CD4-positive, alpha-beta memory T cell (primary cell): ENCODE measurements at regions not wholly inside any gene's neighbourhood (a gene's known extent, or its start where the extent isn't known, plus 50 kb on each side); places are given as distances from the start of the nearest gene placed in this dataset.

Experiments
- CTCF ChIA-PET: fragments of 350-600 bp; sonication (Branson Sonifier 250); formaldehyde crosslinking; loops from one replicate; lab custom pipeline; 2021; ENCODE audit warnings: inconsistent platforms; ENCODE audit not compliant: partially characterized antibody; lab: Charles Lee
- POLR2A ChIA-PET: fragments of 350-600 bp; sonication (Branson Sonifier 250); formaldehyde crosslinking; loops from one replicate; lab custom pipeline; 2021; ENCODE audit not compliant: partially characterized antibody; lab: Charles Lee
- DNase-seq, 5 donors: peaks; one replicate each; pipeline versions ENCODE4 v3.0.0 to v3.0.0-alpha.2; 2020 to 2022; ENCODE audit warnings: mixed read lengths in 1 of 5
- H3K27ac ChIP-seq: one replicate; pipeline ENCODE4 v1.7.0; 2013; ENCODE audit warnings: low read depth, low read length
- H3K27me3 ChIP-seq: 2 replicates; pipeline ENCODE4 v1.7.0; 2013; ENCODE audit warnings: mild to moderate bottlenecking, low read length, moderate library complexity; ENCODE audit not compliant: insufficient read depth
- H3K36me3 ChIP-seq: 2 replicates; pipeline ENCODE4 v1.7.0; 2013; ENCODE audit warnings: mild to moderate bottlenecking, low read length, moderate library complexity; ENCODE audit not compliant: insufficient read depth
- H3K4me1 ChIP-seq: 2 replicates; pipeline ENCODE4 v1.7.0; 2013; ENCODE audit warnings: mild to moderate bottlenecking, low read length, moderate library complexity; ENCODE audit not compliant: insufficient read depth
- H3K4me3 ChIP-seq, 2 donors: one replicate each; pipeline ENCODE4 v1.7.0; 2013; ENCODE audit warnings: low read length in 2 of 2, mild to moderate bottlenecking in 1 of 2
- H3K9me3 ChIP-seq, 2 donors: one replicate each; pipeline ENCODE4 v1.7.0; 2013; ENCODE audit warnings: low read length in 2 of 2, control low read depth in 1 of 2; ENCODE audit not compliant: control insufficient read depth in 1 of 2
- H3K27ac Mint-ChIP-seq, 7 donors: one replicate each; pipeline ENCODE4 v1.8.0; 2020 to 2021; ENCODE audit warnings: mixed read lengths in 7 of 7, mild to moderate bottlenecking in 6 of 7, inconsistent platforms in 3 of 7, moderate library complexity in 3 of 7
- H3K27me3 Mint-ChIP-seq, 2 donors: one replicate each; pipeline ENCODE4 v1.8.0; 2020 to 2021; ENCODE audit warnings: mixed read lengths in 2 of 2
- H3K36me3 Mint-ChIP-seq, 2 donors: one replicate each; pipeline ENCODE4 v1.8.0; 2020 to 2021; ENCODE audit warnings: mixed read lengths in 2 of 2, inconsistent platforms in 1 of 2, mild to moderate bottlenecking in 1 of 2
- H3K4me1 Mint-ChIP-seq, 4 donors: one replicate each; pipeline ENCODE4 v1.8.0; 2020 to 2021; ENCODE audit warnings: mixed read lengths in 4 of 4, mild to moderate bottlenecking in 1 of 4
- H3K4me3 Mint-ChIP-seq, 8 donors: one replicate each; pipeline ENCODE4 v1.8.0; 2020 to 2021; ENCODE audit warnings: mixed read lengths in 8 of 8, mild to moderate bottlenecking in 7 of 8, moderate library complexity in 6 of 8, inconsistent platforms in 3 of 8
- H3K9me3 Mint-ChIP-seq, 8 donors: one replicate each; pipeline ENCODE4 v1.8.0; 2020 to 2021; ENCODE audit warnings: mixed read lengths in 8 of 8, mild to moderate bottlenecking in 5 of 8, inconsistent platforms in 3 of 8, moderate library complexity in 1 of 8
- intact Hi-C: fragments of 100-400 bp; cut with micrococcal nuclease; formaldehyde crosslinking; loops from one replicate; pipeline ENCODE4 v1.15.1; 2023

DNA sequence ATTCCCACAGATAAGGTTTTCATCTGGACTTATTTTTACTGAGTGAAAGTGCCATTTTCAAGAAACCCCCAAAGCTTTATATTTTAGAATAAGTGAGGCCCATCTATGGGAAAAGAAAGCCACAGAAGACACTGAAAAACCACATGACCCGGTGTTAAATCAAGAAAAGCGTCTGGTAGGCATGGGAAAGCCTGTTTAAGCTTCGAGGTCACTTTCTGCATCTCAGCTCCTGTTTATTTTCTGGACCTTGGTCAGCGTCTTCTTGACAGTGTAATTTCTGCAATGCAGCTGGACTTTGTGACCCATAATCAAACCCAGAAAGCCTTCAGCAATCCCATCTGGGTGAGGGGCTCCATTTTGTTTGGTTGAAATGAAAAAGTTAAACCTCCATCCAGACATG lies 59.6 kb upstream of the NEDD9 start:
- H3K27ac Mint-ChIP-seq, result peak overlapping the region in 2 of 7 donors; percentile 25 to 30

DNA sequence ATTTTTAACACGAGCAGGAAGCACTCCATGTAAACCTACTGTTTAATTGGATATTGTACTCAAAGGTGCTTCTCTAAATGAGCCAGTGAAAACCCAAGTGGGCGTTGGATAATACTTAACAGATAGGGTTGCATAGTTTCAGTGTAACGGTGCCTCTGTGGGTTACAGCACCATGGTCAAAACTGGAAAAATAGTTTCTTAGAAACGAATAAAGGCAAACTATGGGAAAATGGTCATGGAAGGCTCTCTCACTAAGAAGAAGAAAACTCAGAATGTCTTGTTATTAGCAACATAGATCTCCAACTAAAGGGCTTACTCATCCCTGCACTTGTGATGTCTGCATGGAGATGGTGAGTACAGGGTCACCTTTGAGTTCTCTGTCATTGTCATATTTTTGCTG lies 59.1 kb upstream of the NEDD9 start:
- Mint-ChIP-seq H3K9me3 (peaks cover 0 to 20% (median 4%) of the 10 kb centered on the region in 8 donors), H3K27me3 (no peaks in the 10 kb centered on the region), H3K27ac (peak overlapping the region in 3 of 7 donors; percentile 25 to 55 (median 30)), H3K4me1 (peaks cover 5 to 37% (median 22%) of the 10 kb centered on the region in 4 donors), H3K4me3 (no peak overlapping the region), H3K36me3 (peaks cover 67 to 87% of the 10 kb centered on the region in 2 donors)
- ChIA-PET POLR2A (no interaction called here), CTCF (no interaction called here)
- Histone ChIP-seq H3K4me1 (peaks cover 13% of the 10 kb centered on the region), H3K9me3 (no peaks in the 10 kb centered on the region), H3K36me3 (no peaks in the 10 kb centered on the region), H3K27ac (no peak overlapping the region), H3K4me3 (no peak overlapping the region), H3K27me3 (no peaks in the 10 kb centered on the region)
- intact Hi-C loops, result no loop called here
- no peak for DNase-seq

More for the DNA sequence above, 59.6 kb upstream of the NEDD9 start:
- no peak overlapping the region for H3K27ac ChIP-seq
- POLR2A ChIA-PET, result no interaction called here
- DNase-seq, result no peak
- no peaks in the 10 kb centered on the region for H3K27me3 ChIP-seq
- peaks cover 13% of the 10 kb centered on the region for H3K4me1 ChIP-seq
- H3K9me3 ChIP-seq, result no peaks in the 10 kb centered on the region
- CTCF ChIA-PET, result no interaction called here
- Mint-ChIP-seq H3K4me3 (no peak overlapping the region), H3K9me3 (peaks cover 0 to 17% (median 3%) of the 10 kb centered on the region in 8 donors), H3K27me3 (no peaks in the 10 kb centered on the region), H3K4me1 (peaks cover 5 to 35% (median 22%) of the 10 kb centered on the region in 4 donors), H3K36me3 (peaks cover 67 to 86% of the 10 kb centered on the region in 2 donors)
- H3K4me3 ChIP-seq, result no peak overlapping the region
- H3K36me3 ChIP-seq, result no peaks in the 10 kb centered on the region
- intact Hi-C loops, result no loop called here

DNA sequence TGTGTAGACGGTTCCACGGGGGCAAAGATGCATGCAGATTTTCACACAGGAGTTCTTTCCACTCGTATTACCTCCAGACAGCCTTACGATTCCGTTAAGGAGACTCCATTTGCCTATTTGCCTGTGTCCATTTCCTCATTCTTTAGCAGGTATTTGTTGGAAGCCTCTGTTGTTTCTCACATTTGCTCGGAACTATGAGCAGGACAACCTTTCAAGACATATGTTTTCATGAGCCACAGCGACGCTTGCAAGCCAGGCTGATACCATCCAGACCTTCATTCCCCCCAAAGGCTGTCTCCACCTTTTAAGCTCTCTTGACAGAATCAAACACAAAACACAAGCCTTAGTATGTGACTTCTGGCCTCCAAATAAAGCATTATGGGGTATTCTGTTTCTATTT lies 57.6 kb upstream of the NEDD9 start:
- Histone ChIP-seq H3K4me1 (peaks cover 13% of the 10 kb centered on the region), H3K27ac (no peak overlapping the region), H3K4me3 (no peak overlapping the region), H3K9me3 (no peaks in the 10 kb centered on the region), H3K27me3 (no peaks in the 10 kb centered on the region), H3K36me3 (no peaks in the 10 kb centered on the region)
- no peak for DNase-seq
- Mint-ChIP-seq H3K36me3 (peaks cover 58 to 77% of the 10 kb centered on the region in 2 donors), H3K4me3 (no peak overlapping the region), H3K27ac (no peak overlapping the region), H3K27me3 (no peaks in the 10 kb centered on the region), H3K4me1 (peaks cover 4 to 40% (median 22%) of the 10 kb centered on the region in 4 donors), H3K9me3 (peaks cover 0 to 20% (median 4%) of the 10 kb centered on the region in 8 donors)
- intact Hi-C loops, result no loop called here
- POLR2A ChIA-PET, result no interaction called here
- CTCF ChIA-PET, result no interaction called here

DNA sequence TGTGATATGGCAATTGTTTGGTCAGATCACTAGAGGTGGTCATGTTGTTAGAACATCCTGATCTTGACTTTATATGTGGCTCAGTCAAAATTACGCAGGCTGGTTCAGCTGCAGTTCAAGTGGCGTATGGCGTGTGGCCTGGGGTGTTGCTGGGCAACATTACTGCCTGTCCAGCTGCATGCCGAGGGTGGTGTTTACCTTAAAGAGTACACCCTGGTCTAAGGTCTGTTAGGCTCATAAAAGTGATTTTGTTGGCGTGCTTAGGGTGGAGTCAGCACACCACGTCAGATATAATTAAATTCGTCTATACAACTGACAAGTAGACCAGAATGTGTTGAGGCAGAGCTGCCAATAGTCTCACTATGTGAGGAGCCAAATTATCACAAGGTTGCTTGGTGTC lies 55.6 kb upstream of the NEDD9 start:
- POLR2A ChIA-PET, result interaction anchor here (1.3 kb wide), 1 partner anchor 10 kb away, joined by 3 read pairs; no protein-coding TSS in a partner anchor
- Histone ChIP-seq H3K9me3 (no peaks in the 10 kb centered on the region), H3K4me1 (peaks cover 13% of the 10 kb centered on the region), H3K4me3 (no peak overlapping the region), H3K27me3 (no peaks in the 10 kb centered on the region), H3K36me3 (no peaks in the 10 kb centered on the region), H3K27ac (no peak overlapping the region)
- no peaks in the 10 kb centered on the region for H3K27me3 Mint-ChIP-seq
- no peak overlapping the region for H3K4me3 Mint-ChIP-seq
- CTCF ChIA-PET, result interaction anchor here (1.1 kb wide), 1 partner anchor 11 kb away, joined by 3 read pairs; no protein-coding TSS in a partner anchor
- H3K9me3 Mint-ChIP-seq, result peaks cover 0 to 20% (median 4%) of the 10 kb centered on the region in 8 donors
- DNase-seq, result no peak
- H3K27ac Mint-ChIP-seq, result peak overlapping the region in 1 of 7 donors; percentile 48
- H3K4me1 Mint-ChIP-seq, result peaks cover 3 to 26% (median 11%) of the 10 kb centered on the region in 4 donors
- H3K36me3 Mint-ChIP-seq, result peaks cover 43 to 60% of the 10 kb centered on the region in 2 donors
- intact Hi-C loops, result no loop called here

DNA sequence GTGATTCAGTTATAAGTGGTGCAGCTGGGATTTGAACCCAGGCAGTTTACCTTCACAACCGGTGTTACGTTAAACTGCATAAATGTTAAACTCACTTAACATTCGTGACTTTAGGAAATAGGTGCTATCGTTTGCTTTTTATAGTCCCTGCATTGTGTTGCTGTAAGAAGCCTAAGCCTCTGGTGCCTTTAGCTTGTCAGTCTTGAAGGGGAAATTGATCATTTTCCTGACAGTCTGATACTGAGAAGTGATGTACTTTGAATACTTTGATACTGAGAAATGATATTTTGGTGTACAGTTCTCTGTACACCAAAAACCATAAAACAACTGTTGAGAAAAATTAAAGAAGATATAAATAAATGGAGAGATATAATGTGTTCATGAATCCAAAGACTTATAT lies 52.5 kb upstream of the NEDD9 start:
- H3K4me1 Mint-ChIP-seq, result peaks cover 4 to 16% (median 9%) of the 10 kb centered on the region in 4 donors
- Histone ChIP-seq H3K36me3 (no peaks in the 10 kb centered on the region), H3K27me3 (no peaks in the 10 kb centered on the region), H3K4me1 (no peaks in the 10 kb centered on the region), H3K9me3 (no peaks in the 10 kb centered on the region), H3K4me3 (no peak overlapping the region), H3K27ac (no peak overlapping the region)
- no peaks in the 10 kb centered on the region for H3K27me3 Mint-ChIP-seq
- intact Hi-C loops, result no loop called here
- H3K9me3 Mint-ChIP-seq, result peaks cover 0 to 20% (median 4%) of the 10 kb centered on the region in 8 donors
- H3K27ac Mint-ChIP-seq, result no peak overlapping the region
- no peak for DNase-seq
- ChIA-PET CTCF (no interaction called here), POLR2A (no interaction called here)
- no peak overlapping the region for H3K4me3 Mint-ChIP-seq
- H3K36me3 Mint-ChIP-seq, result peaks cover 23 to 43% of the 10 kb centered on the region in 2 donors

DNA sequence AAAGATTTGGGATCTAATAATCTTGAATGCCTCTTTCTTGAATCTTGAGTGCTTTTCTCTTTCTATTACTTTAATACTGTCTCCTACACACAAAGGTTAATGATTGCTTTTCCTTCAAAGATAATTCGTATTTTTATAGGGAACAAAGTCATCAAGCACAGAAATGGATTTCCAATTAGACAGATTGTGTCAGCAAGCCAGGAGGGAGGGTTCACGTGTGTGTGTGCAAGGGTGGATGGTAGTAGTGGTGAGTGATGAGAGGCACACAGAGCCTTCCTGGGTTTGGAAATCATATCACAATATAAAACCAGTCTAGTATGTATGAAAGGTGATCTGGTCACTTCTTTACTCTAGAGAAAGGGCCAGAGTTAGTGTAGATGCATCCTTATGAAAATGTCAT lies 51.2 kb upstream of the NEDD9 start:
- no peak overlapping the region for H3K4me3 ChIP-seq
- ChIA-PET CTCF (no interaction called here), POLR2A (interaction anchor here (1.2 kb wide), 1 partner anchor 51 kb away, joined by 3 read pairs; the partner anchor contains the start of gene NEDD9)
- Mint-ChIP-seq H3K9me3 (peaks cover 0 to 20% (median 4%) of the 10 kb centered on the region in 8 donors), H3K4me1 (peaks cover 15 to 26% (median 20%) of the 10 kb centered on the region in 4 donors), H3K4me3 (no peak overlapping the region), H3K27ac (no peak overlapping the region), H3K36me3 (peaks cover 14 to 39% of the 10 kb centered on the region in 2 donors), H3K27me3 (no peaks in the 10 kb centered on the region)
- peaks cover 6% of the 10 kb centered on the region for H3K4me1 ChIP-seq
- intact Hi-C loops, result no loop called here
- no peak for DNase-seq
- H3K27me3 ChIP-seq, result no peaks in the 10 kb centered on the region
- no peaks in the 10 kb centered on the region for H3K36me3 ChIP-seq
- H3K9me3 ChIP-seq, result no peaks in the 10 kb centered on the region
- H3K27ac ChIP-seq, result no peak overlapping the region

DNA sequence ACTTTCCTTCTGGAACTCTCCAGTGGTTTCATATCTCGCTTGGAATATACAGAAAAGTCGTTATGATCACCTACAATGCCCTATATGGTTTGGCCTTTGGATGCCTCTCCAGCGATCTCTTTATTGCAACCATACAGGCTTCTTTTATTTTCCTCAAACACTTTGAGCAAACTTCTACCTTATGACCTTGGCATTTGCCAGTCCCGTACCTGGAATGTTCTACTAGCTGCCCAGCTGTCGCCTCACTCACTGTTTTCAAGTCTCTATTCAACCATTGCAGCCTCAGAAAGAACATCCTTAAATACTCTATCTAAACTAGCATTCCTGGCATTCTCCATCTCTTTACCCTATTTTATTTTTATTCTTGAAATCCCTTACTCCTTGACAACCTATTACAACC lies 50.4 kb upstream of the NEDD9 start:
- no peak for DNase-seq
- CTCF ChIA-PET, result no interaction called here
- no peaks in the 10 kb centered on the region for H3K9me3 ChIP-seq
- peaks cover 14% of the 10 kb centered on the region for H3K4me1 ChIP-seq
- Mint-ChIP-seq H3K4me1 (peaks cover 23 to 32% (median 28%) of the 10 kb centered on the region in 4 donors), H3K9me3 (peaks cover 0 to 17% (median 4%) of the 10 kb centered on the region in 8 donors), H3K4me3 (no peak overlapping the region), H3K27ac (no peak overlapping the region), H3K36me3 (peaks cover 12 to 32% of the 10 kb centered on the region in 2 donors), H3K27me3 (no peaks in the 10 kb centered on the region)
- no peaks in the 10 kb centered on the region for H3K36me3 ChIP-seq
- POLR2A ChIA-PET, result interaction anchor here (1.2 kb wide), 1 partner anchor 50 kb away, joined by 3 read pairs; the partner anchor contains the start of gene NEDD9
- H3K27me3 ChIP-seq, result no peaks in the 10 kb centered on the region
- no peak overlapping the region for H3K27ac ChIP-seq
- intact Hi-C loops, result no loop called here
- H3K4me3 ChIP-seq, result no peak overlapping the region
